HEK293 (cell line): ENCODE measurements at regions not wholly inside any gene's neighbourhood (a gene's known extent, or its start where the extent isn't known, plus 50 kb on each side); places are given as distances from the start of the nearest gene placed in this dataset.

Experiments
- CTCF ChIA-PET: fragments of 350-600 bp; formaldehyde crosslinking; extraction: SDS; loops from one replicate; lab custom pipeline; 2021; ENCODE audit warnings: antibody characterized with exemption; lab: Yijun Ruan, JAX
- POLR2A ChIA-PET: fragments of 300-600 bp; formaldehyde crosslinking; extraction: SDS; loops from one replicate; lab custom pipeline; 2020; ENCODE audit warnings: antibody characterized with exemption, inconsistent platforms; lab: Yijun Ruan, JAX
- H3K27ac ChIP-seq: fragments of 200-500 bp; sonication (Bioruptor generic); 2 replicates; pipeline ENCODE4 v1.5.1; 2014; ENCODE audit warnings: low read depth, low read length, control low read depth, inconsistent platforms; ENCODE audit errors: extremely low read depth
- H3K36me3 ChIP-seq, 2 experiments: fragments of 200-500 bp in 1 of 2; sonication (Bioruptor generic) in 1 of 2; 1 replicate in 1 of 2; 2 replicates in 1 of 2; pipeline ENCODE4 v1.5.1; 2014 to 2017; ENCODE audit warnings: inconsistent platforms in 2 of 2, low read length in 2 of 2; ENCODE audit not compliant: control insufficient read depth in 2 of 2, insufficient read depth in 1 of 2
- H3K4me1 ChIP-seq: fragments of 200-500 bp; sonication (Bioruptor generic); 2 replicates; pipeline ENCODE4 v1.5.1; 2014; ENCODE audit warnings: mild to moderate bottlenecking, low read length, inconsistent platforms; ENCODE audit not compliant: control insufficient read depth, insufficient read depth
- H3K4me3 ChIP-seq: 2 replicates; pipeline ENCODE4 v1.5.1; 2011; ENCODE audit warnings: low read depth, mild to moderate bottlenecking, control low read depth, low read length, moderate library complexity
- H3K9me3 ChIP-seq: fragments of 200-500 bp; sonication (Bioruptor generic); 2 replicates; pipeline ENCODE4 v1.5.1; 2014; ENCODE audit warnings: low read depth, low read length, inconsistent platforms; ENCODE audit not compliant: control insufficient read depth, insufficient read depth
- ATF2 ChIP-seq: fragments of 450-650 bp; formaldehyde crosslinking; IDR thresholded peaks from 2 replicates; pipeline ENCODE4 v1.5.1; 2016; ENCODE audit warnings: missing biosample characterization, missing genetic modification characterization, low read depth
- GLI4 ChIP-seq: fragments of 450-650 bp; formaldehyde crosslinking; IDR thresholded peaks from 2 replicates; pipeline ENCODE4 v1.5.1; 2016; ENCODE audit warnings: missing biosample characterization, missing genetic modification characterization
- INSM2 ChIP-seq: fragments of 450-650 bp; formaldehyde crosslinking; IDR thresholded peaks from 2 replicates; pipeline ENCODE4 v1.5.1; 2016; ENCODE audit warnings: missing biosample characterization, missing genetic modification characterization
- PRDM2 ChIP-seq: fragments of 450-650 bp; formaldehyde crosslinking; IDR thresholded peaks from 2 replicates; pipeline ENCODE4 v1.5.1; 2016; ENCODE audit warnings: missing biosample characterization, missing genetic modification characterization, borderline replicate concordance
- SCRT2 ChIP-seq: fragments of 450-650 bp; formaldehyde crosslinking; IDR thresholded peaks from 2 replicates; pipeline ENCODE4 v1.5.1; 2016; ENCODE audit warnings: missing biosample characterization, missing genetic modification characterization
- TSHZ1 ChIP-seq: fragments of 450-650 bp; formaldehyde crosslinking; IDR thresholded peaks from 2 replicates; pipeline ENCODE4 v1.5.1; 2016; ENCODE audit warnings: missing biosample characterization, missing genetic modification characterization, borderline replicate concordance
- YY2 ChIP-seq: fragments of 450-650 bp; formaldehyde crosslinking; IDR thresholded peaks from 2 replicates; pipeline ENCODE4 v1.5.1; 2016; ENCODE audit warnings: missing biosample characterization, missing genetic modification characterization
- ZBTB6 ChIP-seq: fragments of 450-650 bp; formaldehyde crosslinking; IDR thresholded peaks from 2 replicates; pipeline ENCODE4 v1.5.1; 2017; ENCODE audit warnings: missing biosample characterization, missing genetic modification characterization
- ZNF433 ChIP-seq: fragments of 450-650 bp; formaldehyde crosslinking; IDR thresholded peaks from 2 replicates; pipeline ENCODE4 v1.5.1; 2016; ENCODE audit warnings: missing biosample characterization, missing genetic modification characterization, low read depth
- ZNF560 ChIP-seq: fragments of 450-650 bp; formaldehyde crosslinking; IDR thresholded peaks from 2 replicates; pipeline ENCODE4 v1.5.1; 2017; ENCODE audit warnings: missing biosample characterization, missing genetic modification characterization, borderline replicate concordance
- ZNF624 ChIP-seq: fragments of 450-650 bp; formaldehyde crosslinking; IDR thresholded peaks from 2 replicates; pipeline ENCODE4 v1.5.1; 2017; ENCODE audit warnings: missing biosample characterization, missing genetic modification characterization
- ZNF76 ChIP-seq: fragments of 450-650 bp; formaldehyde crosslinking; IDR thresholded peaks from 2 replicates; pipeline ENCODE4; 2016; ENCODE audit warnings: low read depth, missing biosample characterization, missing genetic modification characterization, borderline replicate concordance
- TF ChIP-seq, protein P1 (sequence below): fragments of 450-650 bp; formaldehyde crosslinking; IDR thresholded peaks from 2 replicates; pipeline ENCODE4 v1.5.1; 2016; ENCODE audit warnings: missing biosample characterization, missing genetic modification characterization
- TF ChIP-seq, protein P2 (sequence below): fragments of 450-650 bp; formaldehyde crosslinking; IDR thresholded peaks from 2 replicates; pipeline ENCODE4 v1.5.1; 2016; ENCODE audit warnings: missing biosample characterization, missing genetic modification characterization

- no peak for TF ChIP-seq TSHZ1 (tag by site-specific recombination)
- TF ChIP-seq INSM2 (tag by site-specific recombination) = no peak
- TF ChIP-seq, protein P1, sequence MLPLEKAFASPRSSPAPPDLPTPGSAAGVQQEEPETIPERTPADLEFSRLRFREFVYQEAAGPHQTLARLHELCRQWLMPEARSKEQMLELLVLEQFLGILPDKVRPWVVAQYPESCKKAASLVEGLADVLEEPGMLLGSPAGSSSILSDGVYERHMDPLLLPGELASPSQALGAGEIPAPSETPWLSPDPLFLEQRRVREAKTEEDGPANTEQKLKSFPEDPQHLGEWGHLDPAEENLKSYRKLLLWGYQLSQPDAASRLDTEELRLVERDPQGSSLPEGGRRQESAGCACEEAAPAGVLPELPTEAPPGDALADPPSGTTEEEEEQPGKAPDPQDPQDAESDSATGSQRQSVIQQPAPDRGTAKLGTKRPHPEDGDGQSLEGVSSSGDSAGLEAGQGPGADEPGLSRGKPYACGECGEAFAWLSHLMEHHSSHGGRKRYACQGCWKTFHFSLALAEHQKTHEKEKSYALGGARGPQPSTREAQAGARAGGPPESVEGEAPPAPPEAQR = no peak
- TF ChIP-seq ZNF624 (tag by site-specific recombination) = no peak
- TF ChIP-seq ATF2 (tag by site-specific recombination) = no peak
Measured at GRCh38 chr7:46007194-46007593, 86.1 kb upstream of the IGFBP3 start (continued).

GRCh38 chr7:46006723-46007122, 85.7 kb upstream of the IGFBP3 start:
- H3K27ac ChIP-seq = no peak overlapping the region
- CTCF ChIA-PET = no interaction called here

More at GRCh38 chr7:46006723-46007122, 85.7 kb upstream of the IGFBP3 start:
- TF ChIP-seq YY2 (tag by site-specific recombination) (no peak), SCRT2 (tag by site-specific recombination) (no peak), ZNF76 (tag by site-specific recombination) (no peak), PRDM2 (no peak), ZNF560 (no peak), ZNF433 (tag by site-specific recombination) (no peak), ZBTB6 (tag by site-specific recombination) (no peak), GLI4 (no peak)
- TF ChIP-seq, protein P2, sequence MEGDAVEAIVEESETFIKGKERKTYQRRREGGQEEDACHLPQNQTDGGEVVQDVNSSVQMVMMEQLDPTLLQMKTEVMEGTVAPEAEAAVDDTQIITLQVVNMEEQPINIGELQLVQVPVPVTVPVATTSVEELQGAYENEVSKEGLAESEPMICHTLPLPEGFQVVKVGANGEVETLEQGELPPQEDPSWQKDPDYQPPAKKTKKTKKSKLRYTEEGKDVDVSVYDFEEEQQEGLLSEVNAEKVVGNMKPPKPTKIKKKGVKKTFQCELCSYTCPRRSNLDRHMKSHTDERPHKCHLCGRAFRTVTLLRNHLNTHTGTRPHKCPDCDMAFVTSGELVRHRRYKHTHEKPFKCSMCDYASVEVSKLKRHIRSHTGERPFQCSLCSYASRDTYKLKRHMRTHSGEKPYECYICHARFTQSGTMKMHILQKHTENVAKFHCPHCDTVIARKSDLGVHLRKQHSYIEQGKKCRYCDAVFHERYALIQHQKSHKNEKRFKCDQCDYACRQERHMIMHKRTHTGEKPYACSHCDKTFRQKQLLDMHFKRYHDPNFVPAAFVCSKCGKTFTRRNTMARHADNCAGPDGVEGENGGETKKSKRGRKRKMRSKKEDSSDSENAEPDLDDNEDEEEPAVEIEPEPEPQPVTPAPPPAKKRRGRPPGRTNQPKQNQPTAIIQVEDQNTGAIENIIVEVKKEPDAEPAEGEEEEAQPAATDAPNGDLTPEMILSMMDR (tag by site-specific recombination) = no peak
- TF ChIP-seq, all 188 proteins: peak for 0
- POLR2A ChIA-PET = no interaction called here
- H3K36me3 ChIP-seq = no peaks in the 10 kb centered on the region
- no peak overlapping the region for H3K4me3 ChIP-seq
- no peaks in the 10 kb centered on the region for H3K4me1 ChIP-seq
- H3K9me3 ChIP-seq = no peaks in the 10 kb centered on the region
